Ishikawa (cell line): ENCODE measurements at regions not wholly inside any gene's neighbourhood (a gene's known extent, or its start where the extent isn't known, plus 50 kb on each side); places are given as distances from the start of the nearest gene placed in this dataset.

Experiments
- CEBPB ChIP-seq: IDR thresholded peaks from 2 replicates; pipeline ENCODE4 v1.6.1; 2012
- CREB1 ChIP-seq: IDR thresholded peaks from 2 replicates; pipeline ENCODE4 v1.6.1; 2012; ENCODE audit warnings: low read depth
- EP300 ChIP-seq: IDR thresholded peaks from 2 replicates; pipeline ENCODE4 v1.6.1; 2012; ENCODE audit warnings: borderline replicate concordance
- NFIC ChIP-seq: IDR thresholded peaks from 2 replicates; pipeline ENCODE4 v1.6.1; 2012
- TEAD4 ChIP-seq: IDR thresholded peaks from 2 replicates; pipeline ENCODE4 v1.6.1; 2012
- YY1 ChIP-seq: IDR thresholded peaks from 2 replicates; pipeline ENCODE4 v1.6.1; 2012; ENCODE audit warnings: low read depth
- TF ChIP-seq, protein P1 (sequence below): IDR thresholded peaks from 2 replicates; pipeline ENCODE4 v1.6.1; 2012

DNA sequence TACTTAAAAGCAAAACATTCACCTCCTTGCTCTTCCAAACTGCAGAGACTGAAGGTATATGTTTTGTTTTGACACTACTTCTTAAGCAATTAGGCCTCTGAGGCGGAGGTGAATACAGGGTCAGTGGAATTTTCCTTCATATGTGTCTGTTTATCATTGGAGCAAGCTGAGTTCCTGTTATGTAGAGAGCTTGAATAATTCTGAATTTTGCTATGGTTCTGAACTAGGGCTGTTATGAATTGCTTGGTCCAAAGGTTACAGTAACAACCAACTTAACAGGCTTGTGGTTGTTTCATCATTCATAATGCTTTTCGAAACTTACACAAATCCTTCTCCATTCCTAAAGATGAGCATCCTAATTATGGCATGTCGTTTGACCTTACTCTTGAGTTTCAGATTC lies 444.6 kb upstream of the MEF2C start:
- TF ChIP-seq TEAD4: no peak
- TF ChIP-seq, protein P1, sequence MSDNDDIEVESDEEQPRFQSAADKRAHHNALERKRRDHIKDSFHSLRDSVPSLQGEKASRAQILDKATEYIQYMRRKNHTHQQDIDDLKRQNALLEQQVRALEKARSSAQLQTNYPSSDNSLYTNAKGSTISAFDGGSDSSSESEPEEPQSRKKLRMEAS: no peak
- no peak for TF ChIP-seq CREB1
- no peak for TF ChIP-seq CEBPB
- no peak for TF ChIP-seq YY1
- TF ChIP-seq NFIC: no peak
- TF ChIP-seq EP300: no peak
